ENCODE measurements at regions not wholly inside any gene's neighbourhood (a gene's known extent, or its start where the extent isn't known, plus 50 kb on each side); places are given as distances from the start of the nearest gene placed in this dataset.

DNA sequence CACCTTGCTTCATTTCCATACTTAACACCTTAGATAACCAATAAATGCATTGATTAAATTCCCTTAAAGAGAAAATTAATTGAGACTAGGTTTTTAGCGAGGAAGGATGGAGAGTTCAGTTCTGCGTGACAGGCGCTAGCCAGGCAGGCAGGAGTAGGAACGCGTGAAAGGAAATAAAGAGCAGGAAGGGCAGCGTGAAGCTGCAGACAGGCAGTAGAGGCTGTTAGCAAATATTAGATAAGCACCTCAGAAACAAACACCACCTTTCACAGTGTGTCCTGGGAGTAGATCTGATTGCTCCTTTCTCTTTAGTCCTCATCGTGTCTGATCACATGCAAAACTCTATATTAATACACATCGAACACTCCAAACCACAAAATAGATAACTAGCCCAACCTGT is 282.7 kb upstream of the ADGRL2 start:
- DNase-seq, result no peak
- Histone ChIP-seq H3K9me3 (no peaks in the 10 kb centered on the region), H3K4me3 (no peak overlapping the region), H3K27me3 (no peaks in the 10 kb centered on the region), H3K4me1 (no peaks in the 10 kb centered on the region), H3K27ac (no peak overlapping the region), H3K36me3 (no peaks in the 10 kb centered on the region)
- TF ChIP-seq, protein P1, sequence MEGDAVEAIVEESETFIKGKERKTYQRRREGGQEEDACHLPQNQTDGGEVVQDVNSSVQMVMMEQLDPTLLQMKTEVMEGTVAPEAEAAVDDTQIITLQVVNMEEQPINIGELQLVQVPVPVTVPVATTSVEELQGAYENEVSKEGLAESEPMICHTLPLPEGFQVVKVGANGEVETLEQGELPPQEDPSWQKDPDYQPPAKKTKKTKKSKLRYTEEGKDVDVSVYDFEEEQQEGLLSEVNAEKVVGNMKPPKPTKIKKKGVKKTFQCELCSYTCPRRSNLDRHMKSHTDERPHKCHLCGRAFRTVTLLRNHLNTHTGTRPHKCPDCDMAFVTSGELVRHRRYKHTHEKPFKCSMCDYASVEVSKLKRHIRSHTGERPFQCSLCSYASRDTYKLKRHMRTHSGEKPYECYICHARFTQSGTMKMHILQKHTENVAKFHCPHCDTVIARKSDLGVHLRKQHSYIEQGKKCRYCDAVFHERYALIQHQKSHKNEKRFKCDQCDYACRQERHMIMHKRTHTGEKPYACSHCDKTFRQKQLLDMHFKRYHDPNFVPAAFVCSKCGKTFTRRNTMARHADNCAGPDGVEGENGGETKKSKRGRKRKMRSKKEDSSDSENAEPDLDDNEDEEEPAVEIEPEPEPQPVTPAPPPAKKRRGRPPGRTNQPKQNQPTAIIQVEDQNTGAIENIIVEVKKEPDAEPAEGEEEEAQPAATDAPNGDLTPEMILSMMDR (IDR thresholded peaks at IDR 0.05), result no peak
- intact Hi-C loops (cut with DNase I; ENCODE audit: low total_unique reads), result no loop called here

- Histone ChIP-seq H3K4me3 (no peak overlapping the region), H3K4me1 (peaks cover 0 to 4% (median 0%) of the 10 kb centered on the region in 4 donors), H3K36me3 (no peaks in the 10 kb centered on the region), H3K9me3 (no peaks in the 10 kb centered on the region), H3K27me3 (no peaks in the 10 kb centered on the region), H3K27ac (no peak overlapping the region)
- intact Hi-C loops (cut with DNase I; ENCODE audit: low total_unique reads), result no loop called here
- no peak for DNase-seq
- TF ChIP-seq, protein P1 (IDR thresholded peaks at IDR 0.05), result no peak
Observed at GRCh38 chr1:81513796-81514354, 286.9 kb upstream of the ADGRL2 start.

- Histone ChIP-seq H3K27ac (no peak overlapping the region), H3K4me3 (no peak overlapping the region), H3K4me1 (peaks cover 0 to 4% (median 0%) of the 10 kb centered on the region in 4 donors), H3K36me3 (no peaks in the 10 kb centered on the region), H3K9me3 (no peaks in the 10 kb centered on the region), H3K27me3 (no peaks in the 10 kb centered on the region)
- TF ChIP-seq, protein P1 (IDR thresholded peaks at IDR 0.05), result no peak
- no peak for DNase-seq
- intact Hi-C loops (cut with DNase I; ENCODE audit: low total_unique reads), result no loop called here
Observed at GRCh38 chr1:81512252-81513003, 288.3 kb upstream of the ADGRL2 start.

DNA sequence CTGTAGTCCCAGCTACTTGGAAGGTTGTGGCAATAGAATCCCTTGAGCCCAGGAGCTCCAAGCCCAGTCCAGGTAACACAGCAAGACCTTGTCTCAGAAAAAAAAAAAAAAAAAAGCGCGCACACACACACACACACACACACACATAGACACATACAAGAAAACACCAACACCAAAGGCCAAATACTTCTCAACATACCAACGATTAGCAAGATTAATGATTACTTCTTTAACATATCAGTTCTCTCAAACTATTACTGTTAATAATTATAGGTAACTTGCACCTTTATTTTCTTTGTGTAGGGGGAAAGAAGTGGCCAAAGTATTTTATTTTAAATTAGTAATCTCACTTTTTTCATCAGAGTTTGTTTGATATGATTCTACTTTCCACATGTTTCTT is 289.5 kb upstream of the ADGRL2 start:
- Histone ChIP-seq H3K4me1 (peaks cover 0 to 4% (median 0%) of the 10 kb centered on the region in 4 donors), H3K9me3 (no peaks in the 10 kb centered on the region), H3K4me3 (no peak overlapping the region), H3K27ac (no peak overlapping the region), H3K27me3 (no peaks in the 10 kb centered on the region), H3K36me3 (no peaks in the 10 kb centered on the region)
- no peak for DNase-seq
- intact Hi-C loops (cut with DNase I; ENCODE audit: low total_unique reads), result no loop called here
- TF ChIP-seq, protein P1 (IDR thresholded peaks at IDR 0.05), result no peak

DNA sequence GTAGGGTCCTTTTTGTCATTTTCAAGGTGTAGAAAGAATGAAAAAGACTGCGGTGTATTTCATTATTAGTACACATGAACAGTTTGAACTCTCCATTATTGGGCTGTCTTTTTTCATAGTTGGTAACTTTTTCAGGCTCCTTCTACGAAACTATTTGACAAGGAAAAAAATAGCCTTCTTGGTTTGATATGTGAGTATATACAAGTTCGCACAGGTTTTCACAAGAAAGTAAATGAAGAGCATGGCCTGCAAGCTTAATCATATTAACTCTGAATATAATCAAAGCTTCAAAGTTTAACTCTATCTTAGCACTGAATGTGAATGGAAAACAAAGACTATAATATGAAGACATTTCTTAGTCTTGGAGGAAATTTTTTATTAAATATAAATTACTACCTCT is 290.0 kb upstream of the ADGRL2 start:
- DNase-seq, result no peak
- Histone ChIP-seq H3K4me3 (no peak overlapping the region), H3K4me1 (peaks cover 0 to 4% (median 0%) of the 10 kb centered on the region in 4 donors), H3K9me3 (no peaks in the 10 kb centered on the region), H3K27ac (no peak overlapping the region), H3K27me3 (no peaks in the 10 kb centered on the region), H3K36me3 (no peaks in the 10 kb centered on the region)
- TF ChIP-seq, protein P1 (IDR thresholded peaks at IDR 0.05), result no peak
- intact Hi-C loops (cut with DNase I; ENCODE audit: low total_unique reads), result no loop called here

Measured in tibial artery (tissue), 4 donors.